GM12875 (cell line): ENCODE measurements at regions not wholly inside any gene's neighbourhood (a gene's known extent, or its start where the extent isn't known, plus 50 kb on each side); places are given as distances from the start of the nearest gene placed in this dataset.

Source experiments
- H3K4me3 ChIP-seq: one replicate; pipeline ENCODE4 v1.5.1; 2011; ENCODE audit warnings: low read depth, low read length, control low read depth
- TF ChIP-seq, protein P1 (sequence below): IDR thresholded peaks from 2 replicates; pipeline ENCODE4 v1.5.1; 2011; ENCODE audit warnings: low read depth, mild to moderate bottlenecking, control low read depth, inconsistent platforms, low read length, moderate library complexity, borderline replicate concordance; ENCODE audit not compliant: insufficient read depth

DNA sequence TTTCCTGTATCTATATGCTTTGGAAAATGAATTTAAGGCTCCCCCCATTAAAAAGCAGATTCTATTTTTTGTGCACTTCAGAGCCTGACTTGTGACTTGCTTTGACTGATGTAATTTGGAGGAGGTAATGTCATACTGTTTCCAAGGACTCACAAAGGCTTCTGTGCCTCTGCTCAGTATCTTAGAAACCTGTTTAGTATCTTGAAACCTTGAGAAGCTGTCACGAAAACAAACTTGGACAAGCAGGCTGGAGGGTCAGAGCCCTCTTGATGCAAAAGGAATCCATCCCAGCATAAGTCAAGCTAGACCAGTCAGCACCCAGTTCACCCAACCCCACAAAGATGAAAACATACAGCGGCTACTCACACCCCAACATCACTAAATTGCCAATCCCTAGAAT lies 560.0 kb upstream of the PCDH7 start:
- TF ChIP-seq, protein P1, sequence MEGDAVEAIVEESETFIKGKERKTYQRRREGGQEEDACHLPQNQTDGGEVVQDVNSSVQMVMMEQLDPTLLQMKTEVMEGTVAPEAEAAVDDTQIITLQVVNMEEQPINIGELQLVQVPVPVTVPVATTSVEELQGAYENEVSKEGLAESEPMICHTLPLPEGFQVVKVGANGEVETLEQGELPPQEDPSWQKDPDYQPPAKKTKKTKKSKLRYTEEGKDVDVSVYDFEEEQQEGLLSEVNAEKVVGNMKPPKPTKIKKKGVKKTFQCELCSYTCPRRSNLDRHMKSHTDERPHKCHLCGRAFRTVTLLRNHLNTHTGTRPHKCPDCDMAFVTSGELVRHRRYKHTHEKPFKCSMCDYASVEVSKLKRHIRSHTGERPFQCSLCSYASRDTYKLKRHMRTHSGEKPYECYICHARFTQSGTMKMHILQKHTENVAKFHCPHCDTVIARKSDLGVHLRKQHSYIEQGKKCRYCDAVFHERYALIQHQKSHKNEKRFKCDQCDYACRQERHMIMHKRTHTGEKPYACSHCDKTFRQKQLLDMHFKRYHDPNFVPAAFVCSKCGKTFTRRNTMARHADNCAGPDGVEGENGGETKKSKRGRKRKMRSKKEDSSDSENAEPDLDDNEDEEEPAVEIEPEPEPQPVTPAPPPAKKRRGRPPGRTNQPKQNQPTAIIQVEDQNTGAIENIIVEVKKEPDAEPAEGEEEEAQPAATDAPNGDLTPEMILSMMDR = no peak
- H3K4me3 ChIP-seq = no peak overlapping the region

DNA sequence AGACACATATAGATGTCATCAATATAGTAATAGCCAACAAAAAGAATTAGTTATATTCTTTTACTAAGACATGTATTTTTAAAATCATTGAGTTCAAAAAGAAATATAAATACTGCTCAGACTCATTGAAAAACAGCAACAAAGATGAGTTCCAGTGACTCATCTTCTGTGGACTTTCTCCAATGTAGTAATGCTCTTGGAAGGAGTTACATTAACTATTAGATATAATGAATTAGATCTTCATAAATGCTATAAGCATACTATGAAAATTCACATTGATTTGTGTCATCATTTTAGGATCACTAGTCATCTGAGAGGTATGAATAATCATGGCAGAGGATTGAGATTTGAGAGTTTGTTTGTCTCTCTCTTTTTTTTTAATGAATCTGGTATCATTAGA lies 547.8 kb upstream of the PCDH7 start:
- TF ChIP-seq, protein P1 = no peak

DNA sequence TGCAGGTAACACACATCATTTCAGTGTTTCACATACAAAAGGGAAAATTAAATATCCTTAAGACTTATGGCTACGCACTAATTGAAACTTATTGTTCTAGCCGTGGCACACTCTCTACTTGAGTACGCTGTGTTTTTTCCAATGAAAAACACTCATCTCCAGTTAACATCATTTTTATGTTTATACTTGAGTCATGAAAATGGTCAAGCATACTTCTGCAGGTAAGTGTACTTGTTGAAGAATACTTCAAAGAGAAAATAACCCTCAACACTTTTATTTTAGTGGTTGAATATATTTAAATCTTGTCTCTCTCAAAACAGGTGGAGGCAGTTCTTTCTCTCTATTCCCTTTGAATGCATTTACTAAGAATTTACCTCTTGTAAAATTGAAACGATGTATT lies 538.7 kb upstream of the PCDH7 start:
- no peak overlapping the region for H3K4me3 ChIP-seq
- TF ChIP-seq, protein P1 = no peak

More for the DNA sequence above, 547.8 kb upstream of the PCDH7 start:
- no peak overlapping the region for H3K4me3 ChIP-seq

DNA sequence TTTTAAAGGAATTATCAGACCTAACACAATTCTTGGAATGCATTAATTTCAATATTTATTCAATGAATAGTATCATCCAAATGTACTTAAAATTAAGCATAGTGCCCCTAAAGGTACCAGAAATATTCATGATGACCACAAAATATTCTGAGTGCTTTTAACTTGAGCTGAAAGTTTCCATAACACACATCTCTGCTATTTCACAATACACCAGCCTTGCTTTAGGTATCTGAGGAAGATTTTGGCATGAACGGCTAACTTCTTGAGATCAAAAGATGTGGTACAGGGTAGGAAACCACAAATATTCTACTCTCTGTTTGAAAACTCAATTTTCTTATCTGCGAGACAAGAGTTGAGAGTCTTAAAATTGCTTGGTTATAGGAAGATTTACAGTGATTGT lies 538.3 kb upstream of the PCDH7 start:
- H3K4me3 ChIP-seq = no peak overlapping the region
- TF ChIP-seq, protein P1 = no peak

DNA sequence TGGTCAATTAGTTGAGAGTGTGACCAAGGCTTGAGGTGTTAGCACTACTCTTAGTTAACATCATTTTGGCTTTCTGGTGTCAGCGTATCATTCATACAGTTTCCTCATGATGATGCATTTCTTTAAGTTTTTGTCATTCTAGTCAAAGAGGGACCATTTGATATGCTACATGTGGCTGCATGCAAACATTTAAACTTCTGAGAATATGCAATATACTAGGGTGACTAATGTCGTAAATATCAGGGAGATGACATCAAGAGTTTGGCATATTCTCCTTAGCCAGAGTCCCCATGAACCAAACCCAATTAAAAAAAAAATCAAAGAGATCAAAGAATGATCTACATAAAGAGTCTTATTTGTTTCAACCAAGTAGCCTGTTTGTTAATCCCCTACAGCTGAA lies 537.4 kb upstream of the PCDH7 start:
- no peak overlapping the region for H3K4me3 ChIP-seq
- TF ChIP-seq, protein P1 = no peak

DNA sequence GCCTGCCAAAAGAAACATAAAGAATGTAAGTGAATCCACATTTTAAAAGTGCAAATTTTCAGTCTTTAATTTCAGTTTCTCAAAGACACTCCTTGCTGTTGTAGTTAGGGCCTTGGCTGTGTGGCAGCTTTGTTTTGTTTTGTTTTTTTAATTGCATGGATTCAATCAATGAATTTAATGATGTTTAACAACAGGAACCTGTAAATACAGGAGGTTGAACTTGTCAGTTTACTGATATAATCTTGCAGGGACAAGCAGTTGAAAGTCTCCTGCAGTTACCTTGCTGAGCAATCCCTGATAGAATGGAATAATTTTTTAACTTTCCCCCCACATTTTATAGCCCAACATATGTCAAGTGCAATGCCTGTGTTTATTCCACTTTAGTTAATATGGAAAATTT lies 528.3 kb upstream of the PCDH7 start:
- TF ChIP-seq, protein P1 = no peak

DNA sequence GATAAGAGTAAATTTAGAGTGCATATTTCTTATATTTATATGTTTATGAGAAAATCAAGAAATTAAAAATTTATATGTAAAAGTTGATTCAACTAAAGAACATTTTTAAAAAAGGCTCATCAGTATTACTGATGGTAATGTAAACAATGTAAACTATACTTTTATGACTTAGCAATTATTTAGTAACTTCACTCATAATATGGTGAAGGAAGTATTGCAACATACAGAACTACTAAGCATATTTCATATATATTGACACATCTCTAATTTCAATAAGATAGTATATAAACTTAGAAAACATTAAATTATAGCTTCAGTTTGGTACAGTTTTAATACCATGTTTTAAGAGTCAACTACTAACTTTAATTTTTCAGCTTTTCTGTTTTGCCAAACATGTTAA lies 512.8 kb upstream of the PCDH7 start:
- H3K4me3 ChIP-seq = no peak overlapping the region
- TF ChIP-seq, protein P1 = no peak

More for the DNA sequence above, 528.3 kb upstream of the PCDH7 start:
- no peak overlapping the region for H3K4me3 ChIP-seq
